Breast epithelium (tissue), 4 donors: ENCODE measurements at regions not wholly inside any gene's neighbourhood (a gene's known extent, or its start where the extent isn't known, plus 50 kb on each side); places are given as distances from the start of the nearest gene placed in this dataset.

Experiments used
- DNase-seq, 2 donors: peaks; one replicate each; pipeline ENCODE4 v3.0.0-alpha.2; 2019; ENCODE audit warnings: low spot score in 2 of 2
- H3K27ac ChIP-seq, 2 donors: fragments of 200-600 bp; sonication (generic) in 1 of 2; one replicate each; pipeline ENCODE4 v1.5.1; 2016 to 2019; ENCODE audit warnings: mild to moderate bottlenecking in 1 of 2
- H3K27me3 ChIP-seq, 2 donors: fragments of 200-600 bp; sonication (generic) in 1 of 2; one replicate each; pipeline versions ENCODE4 v1.5.1 to v1.6.0; 2017 to 2019; ENCODE audit warnings: control low read depth in 1 of 2, mild to moderate bottlenecking in 1 of 2
- H3K36me3 ChIP-seq: fragments of 200-600 bp; one replicate; pipeline ENCODE4 v1.5.1; 2019
- H3K4me1 ChIP-seq, 2 donors: fragments of 200-600 bp; sonication (generic); one replicate each; pipeline ENCODE4 v1.5.1; 2016 to 2019; ENCODE audit warnings: control low read depth in 1 of 2
- H3K4me3 ChIP-seq, 3 donors: fragments of 200-600 bp; sonication (generic); 1 replicate in 2 of 3; 2 replicates in 1 of 3; pipeline ENCODE4 v1.5.1; 2016 to 2019; ENCODE audit warnings: mild to moderate bottlenecking in 3 of 3, moderate library complexity in 2 of 3
- H3K9me3 ChIP-seq, 2 donors: fragments of 200-600 bp; sonication (generic) in 1 of 2; one replicate each; pipeline ENCODE4 v1.5.1; 2016 to 2019; ENCODE audit warnings: control low read depth in 1 of 2
- POLR2A ChIP-seq: fragments of 450-650 bp; IDR thresholded peaks from one replicate; pipeline ENCODE4 v1.6.1; 2016; ENCODE audit warnings: antibody characterized with exemption, mild to moderate bottlenecking, moderate library complexity
- POLR2AphosphoS5 ChIP-seq, 3 donors: sonication (generic); formaldehyde crosslinking; IDR thresholded peaks; one replicate each; pipeline ENCODE4 v1.6.1; 2017; ENCODE audit warnings: antibody characterized with exemption in 3 of 3
- intact Hi-C: fragments of 100-400 bp; cut with DNase I; formaldehyde crosslinking; loops from one replicate; pipeline ENCODE4 v1.15.1; 2023; ENCODE audit warnings: low total_unique reads
- TF ChIP-seq, protein P1 (sequence below), 3 donors: fragments of 450-650 bp; IDR thresholded peaks; one replicate each; pipeline ENCODE4 v1.5.1; 2016 to 2017; ENCODE audit warnings: antibody characterized with exemption in 3 of 3, mild to moderate bottlenecking in 3 of 3, moderate library complexity in 3 of 3

DNA sequence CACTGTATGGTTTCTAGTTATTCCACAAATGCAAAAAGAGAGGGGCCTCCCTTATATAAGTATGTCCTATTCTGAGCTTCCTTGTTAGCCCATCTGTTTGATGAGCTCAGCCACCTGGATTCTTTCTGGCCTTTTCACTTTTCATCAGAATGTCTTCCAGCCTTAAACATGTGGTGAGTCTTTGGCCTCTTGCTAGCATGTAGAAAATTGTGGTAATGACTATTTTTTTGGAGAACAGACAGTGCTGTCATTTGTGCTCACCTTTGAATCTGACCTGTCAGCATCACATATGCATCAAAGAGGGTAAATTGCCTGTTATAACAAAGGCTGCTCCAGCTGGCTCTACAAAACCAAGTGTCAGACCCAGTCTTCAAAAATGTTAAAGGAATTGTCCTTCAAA lies 558.7 kb downstream of the RAB38 start:
- Histone ChIP-seq H3K27ac (no peak overlapping the region), H3K36me3 (no peaks in the 10 kb centered on the region), H3K27me3 (no peaks in the 10 kb centered on the region), H3K9me3 (peaks cover 0 to under 1% of the 10 kb centered on the region in 2 donors), H3K4me1 (no peaks in the 10 kb centered on the region), H3K4me3 (no peak overlapping the region)
- no peak for DNase-seq
- TF ChIP-seq POLR2AphosphoS5 (IDR thresholded peaks at IDR 0.05) = no peak
- no peak for TF ChIP-seq POLR2A
- TF ChIP-seq, protein P1, sequence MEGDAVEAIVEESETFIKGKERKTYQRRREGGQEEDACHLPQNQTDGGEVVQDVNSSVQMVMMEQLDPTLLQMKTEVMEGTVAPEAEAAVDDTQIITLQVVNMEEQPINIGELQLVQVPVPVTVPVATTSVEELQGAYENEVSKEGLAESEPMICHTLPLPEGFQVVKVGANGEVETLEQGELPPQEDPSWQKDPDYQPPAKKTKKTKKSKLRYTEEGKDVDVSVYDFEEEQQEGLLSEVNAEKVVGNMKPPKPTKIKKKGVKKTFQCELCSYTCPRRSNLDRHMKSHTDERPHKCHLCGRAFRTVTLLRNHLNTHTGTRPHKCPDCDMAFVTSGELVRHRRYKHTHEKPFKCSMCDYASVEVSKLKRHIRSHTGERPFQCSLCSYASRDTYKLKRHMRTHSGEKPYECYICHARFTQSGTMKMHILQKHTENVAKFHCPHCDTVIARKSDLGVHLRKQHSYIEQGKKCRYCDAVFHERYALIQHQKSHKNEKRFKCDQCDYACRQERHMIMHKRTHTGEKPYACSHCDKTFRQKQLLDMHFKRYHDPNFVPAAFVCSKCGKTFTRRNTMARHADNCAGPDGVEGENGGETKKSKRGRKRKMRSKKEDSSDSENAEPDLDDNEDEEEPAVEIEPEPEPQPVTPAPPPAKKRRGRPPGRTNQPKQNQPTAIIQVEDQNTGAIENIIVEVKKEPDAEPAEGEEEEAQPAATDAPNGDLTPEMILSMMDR (IDR thresholded peaks at IDR 0.05) = no peak
- intact Hi-C loops = no loop called here

DNA sequence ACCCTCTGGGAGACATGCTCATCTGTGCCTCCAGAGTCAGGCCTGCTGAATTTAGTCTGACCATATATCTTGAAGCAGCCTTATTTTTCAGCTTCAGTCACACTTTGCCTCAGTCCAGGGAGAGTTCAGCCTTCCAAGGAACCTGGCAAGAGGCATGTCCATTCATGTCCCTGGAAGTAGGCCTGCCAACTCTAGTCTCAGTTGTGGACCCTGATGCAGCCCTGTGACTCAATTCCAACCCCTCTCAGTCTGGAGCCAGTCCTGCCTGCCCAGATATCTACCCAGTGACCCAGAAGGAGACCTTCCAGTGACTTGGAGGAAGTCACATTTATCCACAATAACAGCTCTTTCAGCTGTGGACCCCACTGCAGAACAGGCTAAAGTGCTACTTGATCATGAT lies 566.6 kb downstream of the TMEM135 start:
- H3K9me3 ChIP-seq = no peaks in the 10 kb centered on the region
- H3K36me3 ChIP-seq = no peaks in the 10 kb centered on the region
- no peak overlapping the region for H3K27ac ChIP-seq
- no peaks in the 10 kb centered on the region for H3K4me1 ChIP-seq
- no peak for DNase-seq
- no peak overlapping the region for H3K4me3 ChIP-seq
- intact Hi-C loops = loop anchor here (10.0 kb wide), 1 partner anchor 980 kb away; no protein-coding TSS in a partner anchor
- no peaks in the 10 kb centered on the region for H3K27me3 ChIP-seq
- TF ChIP-seq, protein P1 (IDR thresholded peaks at IDR 0.05) = no peak
- no peak for TF ChIP-seq POLR2AphosphoS5 (IDR thresholded peaks at IDR 0.05)

DNA sequence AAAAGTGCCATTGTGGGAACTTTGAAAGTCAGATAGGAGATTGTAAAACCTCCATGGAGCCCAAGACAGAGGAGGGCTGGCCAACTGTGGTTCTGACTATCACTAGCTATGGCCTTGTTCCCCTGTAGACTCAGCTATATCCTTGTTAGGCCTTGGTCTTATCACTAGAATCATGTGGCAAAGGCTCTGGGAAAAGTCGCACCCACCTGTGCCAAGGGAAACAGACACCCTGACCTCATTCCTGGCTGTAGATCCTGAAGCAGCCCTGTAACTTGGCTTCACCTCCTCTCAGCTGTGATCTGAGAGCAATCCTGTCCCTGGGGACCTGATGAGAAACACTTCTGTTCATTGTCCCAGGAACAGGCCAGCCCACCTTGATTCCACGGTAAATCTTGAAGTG lies 566.2 kb downstream of the TMEM135 start:
- intact Hi-C loops = loop anchor here (10.0 kb wide), 1 partner anchor 981 kb away; no protein-coding TSS in a partner anchor
- H3K9me3 ChIP-seq = no peaks in the 10 kb centered on the region
- H3K4me3 ChIP-seq = no peak overlapping the region
- no peaks in the 10 kb centered on the region for H3K36me3 ChIP-seq
- no peaks in the 10 kb centered on the region for H3K27me3 ChIP-seq
- H3K4me1 ChIP-seq = no peaks in the 10 kb centered on the region
- TF ChIP-seq POLR2A (no peak), POLR2AphosphoS5 (IDR thresholded peaks at IDR 0.05) (no peak)
- TF ChIP-seq, protein P1 (IDR thresholded peaks at IDR 0.05) = no peak
- no peak for DNase-seq
- no peak overlapping the region for H3K27ac ChIP-seq

GRCh38 chr11:87602776-87603175 lies 565.0 kb downstream of the TMEM135 start:
- H3K36me3 ChIP-seq = no peaks in the 10 kb centered on the region
- no peaks in the 10 kb centered on the region for H3K27me3 ChIP-seq
- no peaks in the 10 kb centered on the region for H3K4me1 ChIP-seq
- intact Hi-C loops = loop anchor here (10.0 kb wide), 1 partner anchor 982 kb away; no protein-coding TSS in a partner anchor
- TF ChIP-seq POLR2AphosphoS5 (IDR thresholded peaks at IDR 0.05) = no peak
- TF ChIP-seq, protein P1 (IDR thresholded peaks at IDR 0.05) = no peak
- TF ChIP-seq POLR2A = no peak
- H3K9me3 ChIP-seq = no peaks in the 10 kb centered on the region
- H3K27ac ChIP-seq = no peak overlapping the region
- no peak for DNase-seq
- H3K4me3 ChIP-seq = no peak overlapping the region

DNA sequence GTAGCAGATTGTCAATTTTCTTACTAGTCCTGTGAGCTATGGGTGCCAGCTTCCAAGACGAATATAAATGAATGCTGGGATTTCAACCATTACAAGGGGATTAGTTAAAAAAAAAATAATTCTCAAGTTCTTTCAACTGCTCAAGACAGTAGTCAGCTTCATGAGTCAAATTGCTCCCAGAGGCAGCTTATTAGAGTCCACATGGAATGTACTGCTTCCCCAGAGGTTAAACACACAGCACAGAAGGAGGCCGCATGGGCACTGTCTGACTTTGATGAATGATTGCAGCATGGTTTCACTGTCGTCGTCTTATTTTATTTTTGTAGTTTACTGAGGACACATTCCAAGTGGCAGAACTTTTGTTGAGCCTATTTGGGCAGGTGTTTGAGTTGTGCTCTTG lies 563.2 kb downstream of the TMEM135 start:
- intact Hi-C loops = loop anchor here (10.0 kb wide), 1 partner anchor 984 kb away; no protein-coding TSS in a partner anchor
- H3K27ac ChIP-seq = no peak overlapping the region
- H3K9me3 ChIP-seq = no peaks in the 10 kb centered on the region
- no peaks in the 10 kb centered on the region for H3K4me1 ChIP-seq
- no peak overlapping the region for H3K4me3 ChIP-seq
- no peaks in the 10 kb centered on the region for H3K36me3 ChIP-seq
- no peaks in the 10 kb centered on the region for H3K27me3 ChIP-seq
- TF ChIP-seq POLR2AphosphoS5 (IDR thresholded peaks at IDR 0.05) = no peak
- TF ChIP-seq POLR2A = no peak
- TF ChIP-seq, protein P1 (IDR thresholded peaks at IDR 0.05) = no peak
- no peak for DNase-seq
